ENCODE measurements at regions not wholly inside any gene's neighbourhood (a gene's known extent, or its start where the extent isn't known, plus 50 kb on each side); places are given as distances from the start of the nearest gene placed in this dataset.
"Not testable (repeated sequence)": the region's sequence is repeated elsewhere in the genome, so short reads cannot be mapped to it uniquely, and the experiment has no call there.

DNA sequence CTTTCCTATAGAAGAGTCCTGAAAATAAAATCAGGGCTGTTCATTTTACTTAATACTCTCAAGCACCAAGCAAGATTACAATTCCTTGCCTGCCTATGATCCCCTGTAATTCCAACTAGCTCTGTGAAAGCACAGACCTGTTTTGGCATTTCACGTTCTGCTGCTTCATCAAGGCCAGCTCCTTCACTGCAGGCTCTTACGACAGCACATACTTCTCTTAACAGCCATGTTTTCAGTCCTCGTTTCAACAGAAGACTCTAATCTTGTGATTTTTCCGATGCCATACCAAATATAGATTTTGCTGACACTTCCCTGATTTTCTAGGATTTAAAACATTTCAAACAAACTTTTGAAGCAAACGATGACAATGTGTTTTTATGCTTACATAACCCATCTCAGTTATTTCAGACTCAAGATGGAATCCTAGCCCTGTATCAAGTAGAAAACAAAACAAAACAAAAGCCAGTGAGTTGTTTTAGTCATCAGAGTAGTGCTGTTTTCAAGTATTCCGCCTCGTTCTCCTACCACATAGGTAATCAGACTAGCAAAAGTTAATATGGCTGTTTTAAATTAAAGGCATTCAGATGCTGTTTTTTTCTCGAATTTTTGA lies 616.5 kb upstream of the CITED2 start:
- DNase-seq: no peak

DNA sequence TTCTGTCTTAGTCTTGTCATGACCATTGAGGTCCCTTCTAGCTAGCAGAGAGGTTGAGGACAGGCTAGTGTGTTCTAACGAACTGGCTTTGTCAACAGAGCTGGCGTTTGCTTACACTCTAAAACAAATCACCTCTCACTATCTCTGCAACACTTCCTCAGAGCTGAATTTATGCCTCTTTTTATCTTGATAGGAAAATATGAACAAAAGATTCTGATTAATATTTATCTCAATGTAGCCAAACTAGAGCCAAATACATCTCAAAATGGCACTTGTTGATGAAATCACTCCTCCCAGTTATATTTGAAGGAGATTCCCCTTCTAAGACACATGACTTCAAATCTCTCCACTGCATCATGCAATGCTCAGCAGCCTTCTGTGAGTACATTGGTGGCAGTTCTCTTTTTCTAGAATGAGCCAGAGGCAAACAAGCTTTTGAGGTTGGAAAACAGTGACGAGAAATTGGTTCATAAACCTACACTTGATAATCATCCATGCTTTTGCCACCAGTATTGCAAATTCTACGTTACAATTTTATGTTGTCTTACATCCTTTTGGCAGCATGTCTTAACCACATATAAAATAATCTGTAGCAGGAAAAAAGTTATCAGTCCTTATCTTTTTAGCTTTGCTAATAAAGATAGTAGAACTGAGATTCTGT lies 615.7 kb upstream of the CITED2 start:
- no peak for DNase-seq

DNA sequence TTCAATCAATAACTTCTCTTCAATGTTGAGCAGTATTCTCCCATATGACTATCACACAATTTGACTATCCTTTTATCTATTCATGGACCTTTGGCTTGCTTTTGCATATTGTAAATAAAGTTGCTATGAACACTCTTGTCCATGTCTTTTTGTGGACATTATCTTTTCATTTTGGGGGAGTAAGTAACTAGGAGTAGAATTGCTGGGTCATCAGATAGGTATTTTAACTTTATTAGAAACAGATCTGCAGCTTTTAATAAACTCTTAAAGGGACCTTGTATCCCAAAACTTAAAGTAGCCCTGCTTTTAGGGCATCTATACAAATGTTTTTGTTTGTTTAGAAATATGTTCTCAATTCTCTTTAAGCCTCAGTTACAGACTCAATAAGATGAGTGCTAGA lies 614.2 kb upstream of the CITED2 start:
- no peak for DNase-seq

DNA sequence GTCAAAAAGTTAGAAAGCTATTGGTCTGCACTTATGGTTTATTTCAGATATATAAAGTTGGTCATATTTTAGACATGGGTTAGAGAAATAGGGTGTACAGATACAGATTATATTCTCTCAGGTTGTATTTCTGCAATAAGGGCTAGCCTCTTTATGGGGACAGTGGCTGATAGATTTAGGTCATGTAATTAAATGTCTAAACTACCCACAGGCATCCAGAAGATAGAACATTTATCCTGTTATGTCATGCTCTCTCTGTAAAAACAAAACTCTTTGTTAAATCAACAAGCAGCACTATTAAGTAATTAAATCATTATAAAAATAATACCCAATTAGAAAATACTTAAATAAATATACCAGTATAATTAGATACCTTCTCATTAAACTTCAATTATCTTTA lies 612.6 kb upstream of the CITED2 start:
- DNase-seq: no peak

DNA sequence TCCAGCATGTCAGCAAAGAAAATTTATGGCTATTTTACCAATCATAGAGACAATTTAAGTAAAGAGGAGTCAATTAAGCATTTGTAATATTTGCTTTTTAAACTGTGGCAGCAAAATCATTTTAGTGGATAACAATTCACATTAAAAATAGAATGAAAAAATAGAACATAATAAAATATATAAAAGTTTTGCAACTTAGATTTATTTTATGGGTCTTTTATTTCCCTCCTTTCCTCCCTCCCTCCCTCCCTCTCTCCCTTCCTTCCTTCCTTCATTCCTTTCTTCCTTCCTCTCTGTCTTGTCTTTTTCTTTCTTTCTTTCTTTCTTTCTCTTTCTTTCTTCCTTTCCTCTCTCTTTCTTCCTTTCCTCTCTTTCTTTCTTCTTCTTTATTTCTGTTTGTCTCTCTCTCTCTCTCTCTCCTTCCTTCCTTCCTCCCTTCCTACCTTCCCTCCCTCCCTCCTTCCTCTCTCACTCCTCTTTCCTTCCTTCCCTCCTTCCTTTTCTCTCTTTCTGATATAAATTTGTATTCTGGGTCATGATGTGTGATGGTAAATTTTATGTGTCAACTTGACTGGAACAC lies 610.9 kb upstream of the CITED2 start:
- DNase-seq: no peak

DNA sequence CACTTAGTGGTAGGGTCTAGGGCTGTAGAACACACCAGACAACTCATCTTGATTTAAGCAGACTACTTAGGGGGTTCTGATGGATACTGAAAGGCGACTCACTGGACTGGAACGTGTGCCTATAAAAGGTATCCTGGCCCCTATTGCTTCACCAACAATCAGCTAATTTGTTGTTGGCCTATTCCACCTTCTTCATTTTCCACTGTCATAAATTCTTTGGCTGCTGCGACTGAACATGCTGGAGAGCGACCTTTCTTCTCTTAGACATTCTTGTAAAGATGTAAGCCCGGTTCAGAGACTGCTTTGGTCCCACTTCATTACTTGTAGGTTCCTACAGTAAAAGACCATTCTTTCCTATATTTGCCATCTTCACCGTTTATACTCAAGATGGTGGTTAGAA lies 609.9 kb upstream of the CITED2 start:
- DNase-seq: no peak

DNA sequence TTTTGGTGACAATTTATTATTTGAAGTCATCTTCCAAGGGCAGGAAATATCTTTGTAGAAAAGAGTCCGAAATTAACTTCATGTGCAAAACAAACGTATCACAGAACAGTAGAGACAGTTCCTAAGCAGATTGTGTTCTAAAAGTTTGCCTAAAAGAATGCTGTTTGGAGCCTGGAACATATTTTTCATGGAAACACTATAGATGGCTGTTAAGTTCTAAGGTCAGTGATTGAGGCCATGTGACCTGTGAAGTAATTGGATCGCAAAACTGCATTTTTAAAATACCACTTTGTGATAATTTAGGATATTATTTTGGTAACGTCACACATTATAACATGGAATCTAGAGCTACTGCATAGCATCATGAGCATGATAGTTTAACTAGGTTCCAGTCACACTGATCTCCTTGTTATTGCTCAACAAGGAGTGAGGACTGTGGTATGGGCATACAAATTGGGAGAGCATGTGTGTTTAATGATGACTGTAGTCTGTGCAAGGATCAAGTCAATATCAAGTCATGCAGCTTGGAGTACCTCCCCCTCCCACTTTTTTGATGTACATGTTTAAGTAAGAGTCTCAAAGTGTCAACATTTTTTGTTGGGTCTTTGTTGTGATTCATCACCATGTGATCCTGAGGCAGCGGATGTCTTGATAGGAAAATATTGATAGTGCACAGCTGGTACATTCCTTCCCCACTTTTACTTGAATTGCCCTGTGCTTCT lies 609.3 kb upstream of the CITED2 start:
- no peak for DNase-seq

DNA sequence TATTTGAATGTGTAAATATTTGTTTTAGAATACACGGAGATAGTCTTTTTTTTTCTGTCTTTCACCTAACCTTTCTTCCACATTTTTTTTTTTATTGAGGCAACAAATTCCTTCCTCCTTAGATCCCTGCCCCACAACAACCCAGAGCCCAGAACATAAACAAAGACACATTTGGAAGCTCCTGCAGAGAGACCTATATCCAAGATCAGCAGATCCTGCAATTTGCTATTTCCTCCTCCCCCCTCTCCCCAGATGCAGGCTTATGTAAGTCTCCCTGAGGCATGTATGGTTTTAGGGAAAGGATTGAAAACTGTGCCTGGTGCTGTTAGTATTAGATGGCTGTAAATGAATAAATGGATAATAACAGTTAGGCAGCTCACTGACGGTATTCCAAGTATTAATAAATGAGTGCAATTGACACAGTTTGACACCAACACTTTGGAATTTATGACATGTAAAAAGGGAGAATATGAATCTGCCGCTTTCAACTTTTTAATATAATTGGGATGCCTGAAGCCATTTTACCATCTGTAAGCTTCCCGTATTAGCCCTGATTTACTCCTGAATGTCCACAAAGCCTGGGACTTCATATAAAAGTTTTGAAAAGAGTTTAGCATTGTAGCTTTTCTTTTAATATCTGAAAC lies 608.3 kb upstream of the CITED2 start:
- DNase-seq: no peak

DNA sequence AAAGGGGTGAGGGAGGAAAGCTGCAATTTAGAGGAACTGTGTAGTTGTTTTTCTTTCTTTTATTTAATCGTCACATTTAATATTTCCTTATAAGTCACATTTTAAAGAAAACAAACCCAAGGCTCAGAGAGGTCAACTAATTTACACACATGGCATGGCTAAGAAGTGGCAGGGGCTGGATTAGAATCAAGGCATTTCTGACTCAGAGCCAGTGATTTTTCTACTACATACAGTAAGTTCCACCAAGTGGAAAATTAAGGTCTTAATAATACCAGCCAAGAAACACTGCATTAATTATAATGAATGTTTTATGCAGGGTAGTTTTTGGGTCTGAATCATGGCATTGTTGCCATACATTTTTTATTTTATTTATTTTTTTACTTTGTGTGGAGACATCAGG lies 607.7 kb upstream of the CITED2 start:
- DNase-seq: no peak

DNA sequence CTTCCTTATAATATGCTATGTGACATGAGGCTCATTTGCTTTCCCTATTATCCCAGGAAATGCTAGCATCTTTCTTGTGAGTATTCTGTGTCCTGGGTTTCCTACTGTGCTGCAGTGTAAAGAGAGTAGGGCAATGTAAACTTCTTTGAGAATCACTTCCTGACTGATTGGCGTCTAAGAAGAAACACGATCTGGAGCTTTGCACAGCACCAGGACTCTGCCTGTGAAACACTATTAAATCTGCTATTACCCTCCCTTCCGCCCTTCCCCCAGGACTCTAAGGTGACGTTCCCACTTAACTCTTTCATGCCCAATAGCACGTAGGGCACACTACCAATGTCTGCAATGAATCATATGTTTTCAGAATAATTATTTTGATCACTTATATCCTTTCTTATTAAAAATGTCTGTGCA lies 607.3 kb upstream of the CITED2 start:
- DNase-seq: no peak

DNA sequence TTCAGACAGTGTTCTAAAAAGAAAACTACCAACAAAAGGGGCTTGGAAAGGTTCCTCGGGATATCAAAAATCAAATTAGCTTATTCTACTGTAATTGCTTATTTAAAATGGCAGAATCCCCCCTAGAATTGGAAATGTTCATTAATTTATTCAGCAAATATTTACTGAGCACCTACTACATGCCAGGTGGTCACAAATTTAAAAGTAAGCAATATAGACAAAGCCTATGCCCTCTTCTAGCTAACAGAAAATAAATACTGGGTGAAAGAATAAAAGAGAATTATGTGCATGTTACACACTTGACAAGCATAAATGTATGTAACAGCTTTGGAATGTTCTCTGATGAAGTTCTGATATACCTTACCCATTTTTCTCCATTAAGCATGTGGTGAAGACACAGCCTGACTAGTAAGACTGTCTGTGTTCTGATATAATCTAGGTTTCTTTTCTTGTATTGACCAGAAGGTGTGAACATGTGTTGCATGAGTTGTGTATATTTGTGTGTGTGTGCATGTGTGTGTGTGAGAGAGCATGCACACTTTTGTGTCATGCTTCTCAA lies 606.7 kb upstream of the CITED2 start:
- no peak for DNase-seq

DNA sequence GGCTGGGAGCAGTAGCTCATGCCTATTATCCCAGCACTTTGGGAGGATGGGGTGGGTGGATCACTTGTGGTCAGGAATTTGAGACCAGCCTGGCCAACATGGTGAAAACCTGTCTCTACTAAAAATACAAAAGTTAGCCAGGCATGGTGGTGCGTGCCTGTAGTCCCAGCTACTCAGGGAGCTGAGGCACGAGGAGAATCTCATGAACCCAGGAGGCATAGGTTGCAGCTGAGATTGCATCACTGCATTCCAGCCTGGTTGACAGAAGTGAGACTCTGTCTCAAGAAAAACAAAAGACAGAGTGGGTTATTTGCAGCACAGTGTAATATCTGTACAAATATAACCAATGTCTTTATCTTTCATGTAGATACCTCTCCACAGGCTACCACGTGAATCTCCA lies 606.2 kb upstream of the CITED2 start:
- DNase-seq: not testable (repeated sequence)

DNA sequence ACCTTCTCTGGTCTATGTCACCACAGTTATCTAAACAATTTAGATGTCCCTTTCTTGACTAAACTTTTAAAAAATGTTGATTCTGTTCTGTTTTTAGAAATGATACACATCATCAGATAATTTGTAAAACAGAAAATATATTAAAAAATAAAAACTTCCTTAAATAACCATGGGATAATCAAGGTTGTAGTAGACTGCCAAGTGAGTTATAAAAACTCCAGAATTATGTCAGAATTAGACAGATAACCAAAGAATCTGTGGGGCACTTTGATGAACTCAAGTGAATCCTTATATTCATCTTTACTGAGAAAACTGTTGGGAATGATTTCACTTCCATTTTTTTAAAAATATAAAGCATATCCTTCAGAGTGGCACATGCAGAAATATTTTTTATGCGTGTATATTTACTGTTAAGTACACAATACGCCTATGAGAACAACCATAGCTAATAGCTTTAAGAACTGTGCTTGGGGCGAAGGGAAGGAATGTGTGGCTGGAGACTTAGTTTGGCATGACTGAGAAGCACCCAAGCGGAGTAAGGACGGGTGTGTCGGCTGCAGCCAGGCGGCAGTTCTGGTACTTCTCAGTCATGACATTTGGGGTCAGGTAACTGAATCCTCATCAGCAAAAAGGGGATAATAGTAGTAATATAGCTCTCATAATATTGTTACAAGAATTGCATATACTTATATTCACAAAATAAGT lies 604.7 kb upstream of the CITED2 start:
- no peak for DNase-seq

DNA sequence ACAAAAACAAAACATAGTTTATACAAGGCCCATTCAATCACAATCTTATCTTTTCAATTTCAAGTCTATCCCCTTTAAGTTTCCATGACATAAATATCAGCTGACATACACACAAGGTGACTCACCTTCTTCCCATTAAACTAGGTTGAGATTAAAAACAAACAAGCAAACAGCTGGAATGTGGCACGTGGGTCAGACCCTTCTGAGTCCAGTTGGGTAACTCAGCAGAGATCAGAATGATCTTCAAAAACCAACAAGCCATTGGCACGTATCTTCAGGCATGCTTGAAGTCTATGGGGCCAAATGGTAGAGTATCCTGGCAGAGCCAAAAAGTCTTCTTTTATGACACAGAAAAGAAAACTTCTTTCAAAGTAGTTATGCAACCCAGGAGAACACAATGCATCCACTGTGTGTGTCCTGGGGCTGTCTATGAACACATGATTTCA lies 603.5 kb upstream of the CITED2 start:
- DNase-seq: no peak

DNA sequence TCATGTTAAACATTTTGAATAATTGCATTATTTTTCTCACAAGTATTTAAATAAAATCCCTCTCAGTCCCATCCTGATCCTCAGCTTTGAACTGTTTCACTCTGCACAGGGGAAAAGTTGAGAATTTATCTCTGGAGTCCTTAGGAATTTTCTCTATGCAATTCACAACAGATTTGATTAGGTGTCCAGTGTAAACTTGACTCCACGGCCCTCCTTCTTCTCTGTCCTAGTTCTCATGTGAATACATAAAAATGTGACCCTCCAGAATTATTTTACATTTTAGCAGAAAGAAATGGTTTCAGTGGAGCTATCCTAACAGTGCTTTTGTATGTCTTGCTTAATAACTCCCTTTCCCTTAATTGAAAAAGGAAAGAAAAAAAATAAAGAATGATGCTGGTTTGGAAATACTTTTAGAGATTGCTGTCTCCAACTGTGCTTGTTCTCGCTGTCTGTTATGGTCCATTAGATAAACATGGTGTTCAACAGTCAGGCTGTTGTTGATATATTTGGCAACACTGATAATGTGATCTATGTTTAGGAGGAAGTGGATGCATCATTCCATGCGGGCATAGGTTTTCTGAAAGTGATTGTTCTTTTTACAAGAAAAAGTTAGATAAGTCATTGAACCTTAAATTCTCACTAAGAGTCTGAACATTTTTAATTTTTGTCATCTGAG lies 599.4 kb upstream of the CITED2 start:
- DNase-seq: no peak

DNA sequence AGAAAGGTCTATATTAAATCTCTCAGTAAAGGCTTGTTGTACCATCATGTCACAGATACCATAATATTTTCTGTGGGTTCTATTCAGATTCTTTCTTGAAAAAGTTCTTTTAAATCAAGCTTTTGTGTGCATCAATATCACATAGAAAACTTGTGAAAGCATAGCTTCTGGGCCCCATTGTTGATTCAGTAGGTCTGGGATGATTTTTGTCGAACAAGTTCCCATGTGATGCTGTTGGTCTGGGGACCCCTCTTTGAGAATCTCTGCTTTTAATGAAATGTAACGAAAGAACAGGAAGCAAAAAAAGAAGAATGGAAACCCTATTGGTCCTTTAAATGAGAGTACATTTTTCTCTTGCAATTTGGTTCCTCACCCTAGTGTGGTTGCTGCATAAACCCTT lies 597.7 kb upstream of the CITED2 start:
- no peak for DNase-seq

DNA sequence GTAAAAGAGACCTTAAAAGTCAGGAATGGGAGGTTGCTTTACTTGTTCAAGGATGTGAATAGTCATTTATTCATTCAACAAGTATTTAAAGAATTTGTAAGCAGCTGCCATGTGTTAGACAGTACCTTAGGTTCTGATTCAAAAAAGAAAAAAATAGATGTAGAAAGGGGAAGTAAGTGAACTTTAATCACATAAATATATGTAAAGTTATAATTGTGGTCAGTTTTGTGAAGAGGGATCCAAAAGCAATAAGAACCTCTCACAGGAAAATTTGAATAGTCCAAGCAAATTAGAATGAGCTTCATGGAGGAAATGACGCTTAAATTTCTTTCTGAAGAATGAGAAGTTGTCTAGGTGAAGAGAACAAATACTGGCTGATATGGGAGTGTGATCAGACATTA lies 596.1 kb upstream of the CITED2 start:
- DNase-seq: no peak

DNA sequence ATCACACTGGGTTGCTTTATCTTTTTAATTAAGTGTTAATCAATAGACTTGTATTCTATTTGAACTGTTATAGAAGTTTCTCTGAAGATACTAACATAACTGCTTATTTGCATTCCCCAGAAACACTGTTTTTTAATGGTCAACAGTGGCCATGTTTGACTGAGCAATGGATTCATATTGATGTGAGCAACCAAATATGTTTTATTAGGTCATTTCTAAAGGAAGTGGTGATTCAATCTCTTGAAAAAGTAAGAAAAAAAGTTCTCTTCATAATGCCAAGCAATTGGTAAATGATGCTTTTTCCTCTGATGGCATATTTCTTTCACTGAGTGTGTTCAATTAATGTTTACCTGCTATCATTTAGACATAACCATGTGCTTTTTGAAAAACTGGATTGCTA lies 593.0 kb upstream of the CITED2 start:
- no peak for DNase-seq

DNA sequence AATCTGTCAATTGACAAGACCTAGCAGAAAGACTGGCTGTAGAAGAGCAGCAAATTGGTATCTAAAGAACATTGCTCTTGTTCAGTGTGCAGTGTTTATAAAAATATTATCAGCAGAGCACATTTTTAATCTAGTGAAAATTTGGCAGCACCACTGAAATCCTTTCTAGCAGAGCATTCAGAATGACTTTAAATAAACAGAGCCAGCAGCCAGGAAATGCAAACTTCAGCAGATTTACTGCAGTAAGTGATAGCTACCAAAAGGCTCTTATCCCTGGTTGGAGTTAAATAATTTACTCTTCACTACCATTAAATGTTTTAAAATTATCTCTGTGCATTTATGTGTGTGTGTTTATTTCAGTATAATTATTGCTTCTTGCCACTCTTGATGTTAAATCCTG lies 590.9 kb upstream of the CITED2 start:
- DNase-seq: no peak

DNA sequence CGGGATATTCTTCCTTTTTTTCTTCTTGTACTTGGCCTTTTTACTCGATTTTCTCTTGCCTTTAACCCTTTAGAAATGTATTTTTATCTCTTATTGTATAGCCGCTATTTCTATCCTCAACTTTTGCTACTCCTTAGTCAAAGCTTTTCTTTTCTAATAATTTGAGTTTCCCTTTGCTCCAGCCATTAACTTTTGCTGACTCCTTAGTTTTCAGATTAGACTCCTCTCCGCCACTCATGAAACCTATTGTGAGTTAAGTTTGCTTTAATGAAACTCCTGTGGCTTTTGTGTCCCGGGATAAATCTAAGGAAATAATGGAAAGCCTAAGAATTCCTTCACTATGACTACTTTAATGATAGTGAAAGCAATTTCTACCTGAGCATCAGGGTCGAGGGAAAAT lies 590.3 kb upstream of the CITED2 start:
- no peak for DNase-seq

DNA sequence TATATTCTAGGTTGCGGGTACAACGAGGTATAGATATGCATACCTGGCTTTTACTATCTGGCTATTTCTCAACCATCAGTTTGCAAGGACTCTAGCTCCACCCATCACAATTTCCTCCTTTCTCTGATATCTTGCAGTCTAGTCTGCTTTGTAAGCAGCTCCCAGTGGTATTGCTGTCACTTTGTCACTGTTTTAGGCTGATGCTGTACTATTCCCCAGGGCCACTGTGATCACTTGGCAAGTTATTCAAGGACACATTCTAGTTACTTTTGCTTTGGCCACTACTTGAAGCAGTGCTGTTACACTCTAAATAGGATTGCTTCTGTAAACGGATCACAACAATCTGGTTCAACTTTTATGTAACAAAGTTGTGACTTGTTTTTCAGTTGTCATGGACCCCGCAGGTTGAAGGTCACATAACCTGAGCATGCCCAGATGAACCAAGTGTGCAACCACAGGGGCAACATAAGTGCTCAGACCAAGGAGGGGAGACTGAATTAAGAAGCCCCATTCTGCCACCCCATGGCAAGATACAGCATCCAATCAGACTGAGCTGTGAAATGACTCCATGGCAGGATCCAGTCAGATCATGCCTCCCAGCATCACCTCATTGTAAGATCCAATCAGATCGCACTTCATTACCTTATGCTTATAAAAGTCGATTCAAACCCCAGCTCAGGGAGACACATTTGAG lies 588.4 kb upstream of the CITED2 start:
- no peak for DNase-seq
